SK-N-SH (cell line): ENCODE measurements at regions not wholly inside any gene's neighbourhood (a gene's known extent, or its start where the extent isn't known, plus 50 kb on each side); places are given as distances from the start of the nearest gene placed in this dataset.

Source experiments
- CTCF ChIA-PET: fragments of 300-600, 350-600 bp; formaldehyde crosslinking; extraction: SDS; loops from one replicate; lab custom pipeline; 2021; lab: Yijun Ruan, JAX
- POLR2A ChIA-PET: fragments of 350-600 bp; sonication (Branson Sonifier 250); formaldehyde crosslinking; extraction: SDS; loops from one replicate; lab custom pipeline; 2020; ENCODE audit warnings: antibody characterized with exemption, inconsistent platforms; lab: Yijun Ruan, JAX
- DNase-seq: peaks from one replicate; pipeline ENCODE4 v3.0.0; 2012
- H2AFZ ChIP-seq: fragments of 200-600 bp; sonication (generic); 2 replicates; pipeline ENCODE4 v1.8.1; 2016; ENCODE audit warnings: antibody characterized with exemption, mild to moderate bottlenecking, low read depth
- H3F3A ChIP-seq: fragments of 200-600 bp; sonication (generic); replicated peaks from 2 replicates; pipeline ENCODE3; 2016; ENCODE audit warnings: antibody characterized with exemption, mild to moderate bottlenecking; ENCODE audit not compliant: insufficient read depth
- H3K27ac ChIP-seq, 2 experiments: fragments of 200-500 bp in 1 of 2; fragments of 200-600 bp in 1 of 2; sonication (Bioruptor generic) in 1 of 2; sonication (generic), shearing (Covaris generic) in 1 of 2; 2 replicates each; pipeline versions ENCODE4 v1.5.1 to v1.6.1; 2014 to 2016; ENCODE audit warnings: low read depth in 2 of 2, inconsistent platforms in 1 of 2, low read length in 1 of 2, mild to moderate bottlenecking in 1 of 2, mixed read lengths in 1 of 2
- H3K27me3 ChIP-seq: fragments of 200-600 bp; sonication (generic), shearing (Covaris generic); 2 replicates; pipeline ENCODE4 v1.6.1; 2016; ENCODE audit warnings: mixed run types; ENCODE audit not compliant: insufficient read depth
- H3K36me3 ChIP-seq, 2 experiments: fragments of 200-500 bp in 1 of 2; fragments of 200-600 bp in 1 of 2; sonication (Bioruptor generic) in 1 of 2; sonication (generic) in 1 of 2; replicated peaks in 1 of 2; 2 replicates each; pipeline versions ENCODE3 to v1.5.1; 2014 to 2016; ENCODE audit warnings: low read length in 1 of 2, mild to moderate bottlenecking in 1 of 2; ENCODE audit not compliant: insufficient read depth in 2 of 2, control insufficient read depth in 1 of 2
- H3K4me1 ChIP-seq, 2 experiments: fragments of 200-500 bp in 1 of 2; fragments of 200-600 bp in 1 of 2; sonication (Bioruptor generic) in 1 of 2; sonication (generic), shearing (Covaris generic) in 1 of 2; 2 replicates each; pipeline versions ENCODE4 v1.5.1 to v1.6.1; 2014 to 2016; ENCODE audit warnings: low read depth in 1 of 2, low read length in 1 of 2, mixed run types in 1 of 2; ENCODE audit not compliant: insufficient read depth in 2 of 2, control insufficient read depth in 1 of 2
- H3K4me2 ChIP-seq: fragments of 200-600 bp; sonication (generic), shearing (Covaris generic); 2 replicates; pipeline ENCODE4 v1.6.1; 2017; ENCODE audit warnings: mixed run types
- H3K4me3 ChIP-seq, 2 experiments: fragments of 200-500 bp in 1 of 2; fragments of 200-600 bp in 1 of 2; sonication (Bioruptor generic) in 1 of 2; sonication (generic), shearing (Covaris generic) in 1 of 2; 2 replicates each; pipeline versions ENCODE4 v1.5.1 to v1.8.1; 2014 to 2016; ENCODE audit warnings: low read depth in 2 of 2, inconsistent platforms in 1 of 2, low read length in 1 of 2, mild to moderate bottlenecking in 1 of 2, mixed read lengths in 1 of 2, moderate library complexity in 1 of 2
- H3K79me2 ChIP-seq: fragments of 200-600 bp; sonication (generic); 2 replicates; pipeline ENCODE4 v1.8.1; 2017; ENCODE audit warnings: mild to moderate bottlenecking; ENCODE audit not compliant: insufficient read depth
- H3K9ac ChIP-seq: fragments of 200-600 bp; sonication (generic); 2 replicates; pipeline ENCODE4 v1.6.1; 2017; ENCODE audit warnings: mixed run types
- H3K9me2 ChIP-seq: fragments of 200-600 bp; sonication (generic); 2 replicates; pipeline ENCODE4 v1.6.1; 2017; ENCODE audit warnings: mixed run types
- H3K9me3 ChIP-seq: fragments of 200-600 bp; sonication (generic); 2 replicates; pipeline ENCODE4 v1.6.1; 2017; ENCODE audit warnings: mixed run types, mild to moderate bottlenecking, moderate library complexity
- H4K20me1 ChIP-seq: fragments of 200-600 bp; sonication (generic); 2 replicates; pipeline ENCODE4 v1.6.1; 2017; ENCODE audit warnings: mild to moderate bottlenecking, mixed run types; ENCODE audit not compliant: insufficient read depth
- CHD2 ChIP-seq: fragments of 150-350 bp; IDR thresholded peaks from 2 replicates; pipeline ENCODE4 v1.6.1; 2018; ENCODE audit warnings: low read length; ENCODE audit not compliant: partially characterized antibody
- CTCF ChIP-seq: fragments of 200-600 bp; sonication (generic); IDR thresholded peaks from 2 replicates; pipeline ENCODE4 v1.6.1; 2017; ENCODE audit warnings: antibody characterized with exemption, mild to moderate bottlenecking, moderate library complexity
- ELF1 ChIP-seq: IDR thresholded peaks from 2 replicates; pipeline ENCODE4 v1.4.0; 2012
- EP300 ChIP-seq, 2 experiments: IDR thresholded peaks; 2 replicates each; pipeline versions ENCODE4 v1.4.0 to v1.6.1; 2012; ENCODE audit warnings: borderline replicate concordance in 1 of 2, low read depth in 1 of 2, low read length in 1 of 2
- FOXJ3 ChIP-seq: sonication (generic); formaldehyde crosslinking; IDR thresholded peaks from 2 replicates; pipeline ENCODE4 v1.5.1; 2020; ENCODE audit warnings: mild to moderate bottlenecking, missing genetic modification reagents
- GABPA ChIP-seq: IDR thresholded peaks from 2 replicates; pipeline ENCODE4 v1.4.0; 2012; ENCODE audit warnings: low read depth, mild to moderate bottlenecking
- GATA2 ChIP-seq: sonication (generic); formaldehyde crosslinking; IDR thresholded peaks from 2 replicates; pipeline ENCODE4 v1.5.0; 2020; ENCODE audit warnings: mild to moderate bottlenecking, missing genetic modification reagents
- JUND ChIP-seq: IDR thresholded peaks from 2 replicates; pipeline ENCODE4 v1.4.0; 2012
- MEF2A ChIP-seq: IDR thresholded peaks from 2 replicates; pipeline ENCODE4 v1.4.0; 2012; ENCODE audit warnings: low read depth, borderline replicate concordance
- MXI1 ChIP-seq: IDR thresholded peaks from 2 replicates; pipeline ENCODE4 v1.6.1; 2012; ENCODE audit warnings: mild to moderate bottlenecking, low read depth, low read length, improper control_type of control experiment
- NRF1 ChIP-seq: IDR thresholded peaks from 2 replicates; pipeline ENCODE4 v1.6.1; 2012; ENCODE audit warnings: low read depth, mild to moderate bottlenecking, low read length
- RAD21 ChIP-seq: IDR thresholded peaks from 2 replicates; pipeline ENCODE4 v1.6.1; 2012; ENCODE audit warnings: mild to moderate bottlenecking, low read length
- RCOR1 ChIP-seq: fragments of 150-350 bp; IDR thresholded peaks from 2 replicates; pipeline ENCODE4 v1.6.1; 2017; ENCODE audit warnings: antibody characterized with exemption, low read length
- RFX5 ChIP-seq: IDR thresholded peaks from 2 replicates; pipeline ENCODE4 v1.6.1; 2012; ENCODE audit warnings: mild to moderate bottlenecking, improper control_type of control experiment, low read length
- SIN3A ChIP-seq: IDR thresholded peaks from 2 replicates; pipeline ENCODE4 v1.6.1; 2012; ENCODE audit warnings: low read depth, mild to moderate bottlenecking, low read length, moderate library complexity, borderline replicate concordance
- SMC3 ChIP-seq: IDR thresholded peaks from 2 replicates; pipeline ENCODE4 v1.6.1; 2012; ENCODE audit warnings: low read depth, low read length, improper control_type of control experiment
- TEAD4 ChIP-seq: IDR thresholded peaks from 2 replicates; pipeline ENCODE4 v1.4.0; 2012; ENCODE audit warnings: mild to moderate bottlenecking, borderline replicate concordance; ENCODE audit not compliant: insufficient read depth
- YY1 ChIP-seq: IDR thresholded peaks from 2 replicates; pipeline ENCODE4 v1.4.0; 2012; ENCODE audit warnings: low read depth, mild to moderate bottlenecking
- WGBS: methylation state at CpG from one replicate; pipeline ENCODE4 v1.1.6; 2017; ENCODE audit warnings: low lambda C conversion rate; 5-methylcytosine and 5-hydroxymethylcytosine counted together
- TF ChIP-seq, protein P1 (sequence below): IDR thresholded peaks from 2 replicates; pipeline ENCODE4 v1.4.0; 2012; ENCODE audit warnings: low read depth, borderline replicate concordance
- TF ChIP-seq, protein P2 (sequence below): IDR thresholded peaks from 2 replicates; pipeline ENCODE4 v1.4.0; 2012; ENCODE audit warnings: low read depth, borderline replicate concordance
- TF ChIP-seq, protein P3 (sequence below): IDR thresholded peaks from 2 replicates; pipeline ENCODE4 v1.4.0; 2012; ENCODE audit warnings: low read depth
- TF ChIP-seq, protein P4 (sequence below): fragments of 150-350 bp; IDR thresholded peaks from 2 replicates; pipeline ENCODE4 v1.6.1; 2017; ENCODE audit warnings: antibody characterized with exemption, low read length, low read depth, borderline replicate concordance

DNA sequence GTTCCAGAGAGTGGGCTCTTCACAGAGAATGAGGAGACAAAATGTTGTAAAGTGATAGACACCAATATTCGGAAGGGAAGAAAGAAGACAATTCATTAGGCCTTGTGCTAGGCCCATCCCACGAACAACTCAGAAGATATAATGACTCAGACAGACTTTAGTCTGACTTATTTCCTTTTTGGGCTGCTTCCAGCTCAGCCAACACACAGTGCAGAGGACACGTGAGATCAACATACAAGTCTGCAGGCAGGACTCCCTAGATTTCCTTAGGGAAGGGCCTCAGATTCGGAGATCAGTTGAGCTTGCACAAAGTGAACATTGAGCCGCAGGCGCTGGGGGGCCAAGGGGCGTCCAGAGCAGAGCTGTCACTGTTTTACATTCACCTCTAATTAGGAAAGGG, 290.7 kb upstream of the TENM3 start (continued):
- TF ChIP-seq, protein P1, sequence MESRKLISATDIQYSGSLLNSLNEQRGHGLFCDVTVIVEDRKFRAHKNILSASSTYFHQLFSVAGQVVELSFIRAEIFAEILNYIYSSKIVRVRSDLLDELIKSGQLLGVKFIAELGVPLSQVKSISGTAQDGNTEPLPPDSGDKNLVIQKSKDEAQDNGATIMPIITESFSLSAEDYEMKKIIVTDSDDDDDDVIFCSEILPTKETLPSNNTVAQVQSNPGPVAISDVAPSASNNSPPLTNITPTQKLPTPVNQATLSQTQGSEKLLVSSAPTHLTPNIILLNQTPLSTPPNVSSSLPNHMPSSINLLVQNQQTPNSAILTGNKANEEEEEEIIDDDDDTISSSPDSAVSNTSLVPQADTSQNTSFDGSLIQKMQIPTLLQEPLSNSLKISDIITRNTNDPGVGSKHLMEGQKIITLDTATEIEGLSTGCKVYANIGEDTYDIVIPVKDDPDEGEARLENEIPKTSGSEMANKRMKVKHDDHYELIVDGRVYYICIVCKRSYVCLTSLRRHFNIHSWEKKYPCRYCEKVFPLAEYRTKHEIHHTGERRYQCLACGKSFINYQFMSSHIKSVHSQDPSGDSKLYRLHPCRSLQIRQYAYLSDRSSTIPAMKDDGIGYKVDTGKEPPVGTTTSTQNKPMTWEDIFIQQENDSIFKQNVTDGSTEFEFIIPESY = no peak
- TF ChIP-seq RAD21 (no peak), GATA2 (CRISPR knock-in tag) (no peak), EP300 (IDR thresholded peaks at IDR 0.05; ENCODE audit: borderline replicate concordance in 1 of 2, low read depth in 1 of 2, low read length in 1 of 2) (peak in 1 of 2 experiments; percentile 28; a peak in 1 of 4 replicates), ELF1 (no peak), SMC3 (no peak), GABPA (no peak), YY1 (no peak), NRF1 (no peak), MEF2A (no peak), CHD2 (no peak), RFX5 (no peak), MXI1 (no peak), TEAD4 (no peak), SIN3A (no peak)
- TF ChIP-seq, protein P2, sequence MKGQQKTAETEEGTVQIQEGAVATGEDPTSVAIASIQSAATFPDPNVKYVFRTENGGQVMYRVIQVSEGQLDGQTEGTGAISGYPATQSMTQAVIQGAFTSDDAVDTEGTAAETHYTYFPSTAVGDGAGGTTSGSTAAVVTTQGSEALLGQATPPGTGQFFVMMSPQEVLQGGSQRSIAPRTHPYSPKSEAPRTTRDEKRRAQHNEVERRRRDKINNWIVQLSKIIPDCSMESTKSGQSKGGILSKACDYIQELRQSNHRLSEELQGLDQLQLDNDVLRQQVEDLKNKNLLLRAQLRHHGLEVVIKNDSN = peak; percentile 57; the same call in 1 of the 2 replicates
- TF ChIP-seq, protein P3, sequence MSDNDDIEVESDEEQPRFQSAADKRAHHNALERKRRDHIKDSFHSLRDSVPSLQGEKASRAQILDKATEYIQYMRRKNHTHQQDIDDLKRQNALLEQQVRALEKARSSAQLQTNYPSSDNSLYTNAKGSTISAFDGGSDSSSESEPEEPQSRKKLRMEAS = peak; percentile 73; the same call in 1 of the 2 replicates

GRCh38 chr4:181956512-181956911, 286.7 kb upstream of the TENM3 start:
- DNase-seq = no peak
- H3K4me2 ChIP-seq = no peak overlapping the region
- H4K20me1 ChIP-seq = no peaks in the 10 kb centered on the region
- H3K36me3 ChIP-seq = no peaks in the 10 kb centered on the region
- peaks cover 5 to 28% of the 10 kb centered on the region in 2 experiments for H3K4me1 ChIP-seq
- H3K27ac ChIP-seq = peak overlapping the region in 1 of 2 experiments; percentile 85; a peak in 1 of 4 replicates
- ChIA-PET POLR2A (no interaction called here), CTCF (no interaction called here)
- H3K27me3 ChIP-seq = no peaks in the 10 kb centered on the region
- no peak overlapping the region for H2AFZ ChIP-seq
- WGBS = 79% methylated on average over 3 of the region's 3 CpGs
- no peak overlapping the region for H3K4me3 ChIP-seq
- H3K9ac ChIP-seq = no peak overlapping the region
- no peaks in the 10 kb centered on the region for H3K79me2 ChIP-seq
- no peaks in the 10 kb centered on the region for H3K9me3 ChIP-seq
- H3K9me2 ChIP-seq = no peaks in the 10 kb centered on the region
- peaks cover 26% of the 10 kb centered on the region for H3F3A ChIP-seq
- no peak for TF ChIP-seq YY1
- TF ChIP-seq MXI1 = no peak
- TF ChIP-seq RAD21 = no peak
- TF ChIP-seq, protein P1 = no peak
- TF ChIP-seq, protein P4, sequence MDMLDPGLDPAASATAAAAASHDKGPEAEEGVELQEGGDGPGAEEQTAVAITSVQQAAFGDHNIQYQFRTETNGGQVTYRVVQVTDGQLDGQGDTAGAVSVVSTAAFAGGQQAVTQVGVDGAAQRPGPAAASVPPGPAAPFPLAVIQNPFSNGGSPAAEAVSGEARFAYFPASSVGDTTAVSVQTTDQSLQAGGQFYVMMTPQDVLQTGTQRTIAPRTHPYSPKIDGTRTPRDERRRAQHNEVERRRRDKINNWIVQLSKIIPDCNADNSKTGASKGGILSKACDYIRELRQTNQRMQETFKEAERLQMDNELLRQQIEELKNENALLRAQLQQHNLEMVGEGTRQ = no peak
- TF ChIP-seq CHD2 = no peak
- TF ChIP-seq CTCF = no peak
- no peak for TF ChIP-seq TEAD4
- TF ChIP-seq JUND = no peak
- no peak for TF ChIP-seq RCOR1
- TF ChIP-seq FOXJ3 (CRISPR knock-in tag) = no peak
- no peak for TF ChIP-seq ELF1
